ENCODE measurements at regions not wholly inside any gene's neighbourhood (a gene's known extent, or its start where the extent isn't known, plus 50 kb on each side); places are given as distances from the start of the nearest gene placed in this dataset.

GRCh38 chr13:40352802-40353562 lies 313.5 kb downstream of the FOXO1 start:
- TF ChIP-seq POLR2A (IDR thresholded peaks at IDR 0.05; ENCODE audit: low read length) (no peak), GATA1 (IDR thresholded peaks at IDR 0.05; ENCODE audit: low read depth, low read length) (no peak)

Data from erythroblast (primary cell).